OCI-LY7 (cell line): ENCODE measurements at regions not wholly inside any gene's neighbourhood (a gene's known extent, or its start where the extent isn't known, plus 50 kb on each side); places are given as distances from the start of the nearest gene placed in this dataset.

Experiments used
- BruUV-seq: library from RNA; stranded (reverse); fragments of 400-500 nt; replicated peaks from 2 replicates; lab custom pipeline; 2021; lab: Mats Ljungman, UMichigan
- CTCF ChIA-PET: fragments of 300-600 bp; sonication (Branson Sonifier 250); formaldehyde crosslinking; loops from one replicate; lab custom pipeline; 2022; ENCODE audit warnings: antibody characterized with exemption; ENCODE audit not compliant: unreplicated experiment; lab: Charles Lee
- POLR2A ChIA-PET: fragments of 300-600 bp; sonication (Branson Sonifier 250); formaldehyde crosslinking; loops from one replicate; lab custom pipeline; 2022; ENCODE audit warnings: antibody characterized with exemption; lab: Charles Lee
- DNase-seq: peaks from one replicate; pipeline ENCODE4 v3.0.0-alpha.2; 2015; ENCODE audit warnings: low spot score
- H2AFZ ChIP-seq: fragments of 200-600 bp; sonication (generic), shearing (Covaris generic); 2 replicates; pipeline ENCODE4 v1.6.1; 2014; ENCODE audit warnings: mild to moderate bottlenecking, antibody characterized with exemption, low read length, moderate library complexity
- H3K27ac ChIP-seq: fragments of 200-600 bp; sonication (generic); 2 replicates; pipeline ENCODE4 v1.5.1; 2014; ENCODE audit warnings: mixed run types, low read depth, mild to moderate bottlenecking, moderate library complexity, low read length, inconsistent platforms; ENCODE audit not compliant: poor library complexity, severe bottlenecking
- H3K36me3 ChIP-seq: fragments of 200-600 bp; sonication (generic); 2 replicates; pipeline ENCODE4 v1.6.1; 2014; ENCODE audit warnings: mild to moderate bottlenecking, antibody characterized with exemption, low read length, moderate library complexity, mixed read lengths; ENCODE audit not compliant: insufficient read depth
- H3K4me1 ChIP-seq: fragments of 200-600 bp; sonication (generic); 2 replicates; pipeline ENCODE4 v1.5.1; 2014; ENCODE audit warnings: mild to moderate bottlenecking, low read length; ENCODE audit not compliant: insufficient read depth, poor library complexity, severe bottlenecking
- H3K4me2 ChIP-seq: fragments of 200-600 bp; sonication (generic); 2 replicates; pipeline ENCODE4 v1.6.1; 2014; ENCODE audit warnings: mild to moderate bottlenecking, low read length
- H3K4me3 ChIP-seq: fragments of 200-600 bp; sonication (generic); 2 replicates; pipeline ENCODE4 v1.5.1; 2014; ENCODE audit warnings: mild to moderate bottlenecking, low read depth, low read length; ENCODE audit not compliant: poor library complexity, severe bottlenecking
- H3K79me2 ChIP-seq: fragments of 200-600 bp; sonication (generic); 2 replicates; pipeline ENCODE4 v1.6.1; 2016; ENCODE audit warnings: low read depth, mild to moderate bottlenecking, low read length, moderate library complexity, mixed read lengths; ENCODE audit not compliant: insufficient read depth
- H3K9me2 ChIP-seq: fragments of 200-600 bp; sonication (generic); 2 replicates; pipeline ENCODE4 v1.6.1; 2016; ENCODE audit warnings: mild to moderate bottlenecking, low read length, mixed read lengths; ENCODE audit not compliant: insufficient read depth
- H3K9me3 ChIP-seq: fragments of 200-600 bp; sonication (generic); 2 replicates; pipeline ENCODE4 v1.6.1; 2014; ENCODE audit warnings: mild to moderate bottlenecking, mixed run types, low read length, mixed read lengths
- H4K20me1 ChIP-seq: fragments of 200-600 bp; sonication (generic); 2 replicates; pipeline ENCODE4 v1.6.1; 2014; ENCODE audit warnings: mild to moderate bottlenecking, antibody characterized with exemption, low read length, moderate library complexity, mixed read lengths; ENCODE audit not compliant: insufficient read depth
- EZH2phosphoT487 ChIP-seq: fragments of 200-600 bp; sonication (generic); IDR thresholded peaks from 2 replicates; pipeline ENCODE4 v1.6.1; 2018; ENCODE audit warnings: low read depth, borderline replicate concordance, mild to moderate bottlenecking, mixed run types, antibody characterized with exemption, low read length, moderate library complexity, mixed read lengths
- intact Hi-C: fragments of 100-400 bp; cut with micrococcal nuclease; formaldehyde crosslinking; loops from one replicate; pipeline ENCODE4 v1.10.0; 2022; ENCODE audit not compliant: unreplicated experiment
- TF ChIP-seq, protein P1 (sequence below): fragments of 200-600 bp; sonication (generic); conservative IDR thresholded peaks from 2 replicates; pipeline ENCODE4 v1.5.1; 2014; ENCODE audit warnings: mild to moderate bottlenecking, antibody characterized with exemption, low read length, moderate library complexity, mixed read lengths

DNA sequence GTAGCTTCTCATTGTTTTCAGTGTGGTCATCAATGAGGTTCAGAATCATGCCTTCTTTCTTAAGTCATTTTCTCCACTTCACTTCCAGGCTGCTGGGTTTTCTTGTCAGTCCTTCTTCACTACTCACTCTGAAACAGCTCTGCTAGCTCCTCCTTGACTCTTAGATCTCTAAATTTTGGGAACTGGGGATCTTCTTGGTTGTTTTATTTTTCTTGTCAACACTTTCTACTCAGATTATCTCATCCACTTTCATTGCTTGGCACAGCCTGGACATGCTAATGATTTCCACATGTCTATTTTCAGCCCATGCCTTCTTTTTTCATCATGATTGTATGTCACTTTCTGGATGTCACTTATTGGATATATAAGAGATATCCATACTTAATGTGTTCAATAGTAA, 517.8 kb upstream of the DSEL start:
- no peak overlapping the region for H3K27ac ChIP-seq
- H2AFZ ChIP-seq: no peak overlapping the region
- TF ChIP-seq, protein P1, sequence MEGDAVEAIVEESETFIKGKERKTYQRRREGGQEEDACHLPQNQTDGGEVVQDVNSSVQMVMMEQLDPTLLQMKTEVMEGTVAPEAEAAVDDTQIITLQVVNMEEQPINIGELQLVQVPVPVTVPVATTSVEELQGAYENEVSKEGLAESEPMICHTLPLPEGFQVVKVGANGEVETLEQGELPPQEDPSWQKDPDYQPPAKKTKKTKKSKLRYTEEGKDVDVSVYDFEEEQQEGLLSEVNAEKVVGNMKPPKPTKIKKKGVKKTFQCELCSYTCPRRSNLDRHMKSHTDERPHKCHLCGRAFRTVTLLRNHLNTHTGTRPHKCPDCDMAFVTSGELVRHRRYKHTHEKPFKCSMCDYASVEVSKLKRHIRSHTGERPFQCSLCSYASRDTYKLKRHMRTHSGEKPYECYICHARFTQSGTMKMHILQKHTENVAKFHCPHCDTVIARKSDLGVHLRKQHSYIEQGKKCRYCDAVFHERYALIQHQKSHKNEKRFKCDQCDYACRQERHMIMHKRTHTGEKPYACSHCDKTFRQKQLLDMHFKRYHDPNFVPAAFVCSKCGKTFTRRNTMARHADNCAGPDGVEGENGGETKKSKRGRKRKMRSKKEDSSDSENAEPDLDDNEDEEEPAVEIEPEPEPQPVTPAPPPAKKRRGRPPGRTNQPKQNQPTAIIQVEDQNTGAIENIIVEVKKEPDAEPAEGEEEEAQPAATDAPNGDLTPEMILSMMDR: no peak
- no peak for TF ChIP-seq EZH2phosphoT487
- H3K36me3 ChIP-seq: no peaks in the 10 kb centered on the region
- H3K4me1 ChIP-seq: no peaks in the 10 kb centered on the region
- H3K4me3 ChIP-seq: no peak overlapping the region
- ChIA-PET CTCF (no interaction called here), POLR2A (no interaction called here)
- no peak for DNase-seq
- BruUV-seq: no TSS peak
- intact Hi-C loops: no loop called here
- H3K4me2 ChIP-seq: no peak overlapping the region
- H3K9me3 ChIP-seq: no peaks in the 10 kb centered on the region
- no peaks in the 10 kb centered on the region for H4K20me1 ChIP-seq
- H3K79me2 ChIP-seq: no peaks in the 10 kb centered on the region
- H3K9me2 ChIP-seq: no peaks in the 10 kb centered on the region

DNA sequence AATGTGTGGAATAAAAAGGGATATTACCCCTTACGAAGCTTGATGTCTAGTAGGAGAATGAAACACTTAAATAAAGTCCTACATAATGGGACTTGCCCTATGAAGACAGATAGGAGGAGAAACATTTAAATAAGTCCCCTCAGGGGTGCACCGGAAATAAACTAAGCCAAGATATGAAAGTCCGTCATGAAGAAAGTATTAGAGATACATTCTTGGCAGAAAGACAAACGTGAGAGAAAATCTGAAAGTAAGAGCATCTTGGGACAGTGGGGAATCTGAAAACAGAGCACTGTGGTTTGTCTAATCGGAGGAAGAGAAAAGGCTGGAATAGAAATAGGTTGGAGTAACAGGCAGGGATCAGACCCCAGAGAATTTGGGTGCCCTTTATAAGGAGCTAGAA, 516.9 kb upstream of the DSEL start:
- Histone ChIP-seq H3K36me3 (no peaks in the 10 kb centered on the region), H3K27ac (no peak overlapping the region), H3K4me3 (no peak overlapping the region), H3K9me3 (no peaks in the 10 kb centered on the region), H2AFZ (no peak overlapping the region), H3K4me2 (no peak overlapping the region), H3K9me2 (no peaks in the 10 kb centered on the region), H3K79me2 (no peaks in the 10 kb centered on the region), H3K4me1 (no peaks in the 10 kb centered on the region), H4K20me1 (no peaks in the 10 kb centered on the region)
- no peak for DNase-seq
- intact Hi-C loops: no loop called here
- POLR2A ChIA-PET: no interaction called here
- CTCF ChIA-PET: no interaction called here
- no TSS peak for BruUV-seq
- TF ChIP-seq EZH2phosphoT487: no peak
- TF ChIP-seq, protein P1: no peak

DNA sequence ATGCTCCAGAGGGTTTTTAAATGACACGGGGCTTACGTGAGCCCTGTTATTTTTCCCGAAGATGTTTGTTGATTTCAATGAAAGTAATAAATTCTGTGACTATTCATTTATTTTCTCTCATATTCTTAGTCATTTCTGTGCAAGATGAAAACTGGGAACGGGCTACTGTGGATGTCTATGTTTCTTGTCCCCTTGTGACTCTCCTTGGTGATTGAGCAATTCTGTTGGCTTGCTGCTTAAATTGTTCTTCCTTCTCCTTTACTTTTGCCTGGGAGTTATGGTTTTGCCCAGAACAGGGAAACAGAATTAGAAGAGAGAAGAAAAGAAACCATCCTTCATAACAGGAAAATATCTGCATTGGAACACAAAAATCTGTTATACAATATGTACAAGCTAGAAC, 508.2 kb upstream of the DSEL start:
- Histone ChIP-seq H2AFZ (no peak overlapping the region), H4K20me1 (no peaks in the 10 kb centered on the region), H3K9me2 (no peaks in the 10 kb centered on the region), H3K4me2 (no peak overlapping the region), H3K36me3 (no peaks in the 10 kb centered on the region), H3K4me1 (no peaks in the 10 kb centered on the region), H3K27ac (no peak overlapping the region), H3K9me3 (no peaks in the 10 kb centered on the region), H3K79me2 (no peaks in the 10 kb centered on the region), H3K4me3 (no peak overlapping the region)
- TF ChIP-seq, protein P1: no peak
- TF ChIP-seq EZH2phosphoT487: no peak
- POLR2A ChIA-PET: no interaction called here
- no peak for DNase-seq
- CTCF ChIA-PET: no interaction called here
- no TSS peak for BruUV-seq
- intact Hi-C loops: no loop called here
